OCI-LY7 (cell line): ENCODE measurements at regions not wholly inside any gene's neighbourhood (a gene's known extent, or its start where the extent isn't known, plus 50 kb on each side); places are given as distances from the start of the nearest gene placed in this dataset.
"Not testable (repeated sequence)": the region's sequence is repeated elsewhere in the genome, so short reads cannot be mapped to it uniquely, and the experiment has no call there.

Source experiments
- EZH2phosphoT487 ChIP-seq: fragments of 200-600 bp; sonication (generic); IDR thresholded peaks from 2 replicates; pipeline ENCODE4 v1.6.1; 2018; ENCODE audit warnings: low read depth, borderline replicate concordance, mild to moderate bottlenecking, mixed run types, antibody characterized with exemption, low read length, moderate library complexity, mixed read lengths
- TF ChIP-seq, protein P1 (sequence below): fragments of 200-600 bp; sonication (generic); conservative IDR thresholded peaks from 2 replicates; pipeline ENCODE4 v1.5.1; 2014; ENCODE audit warnings: mild to moderate bottlenecking, antibody characterized with exemption, low read length, moderate library complexity, mixed read lengths

DNA sequence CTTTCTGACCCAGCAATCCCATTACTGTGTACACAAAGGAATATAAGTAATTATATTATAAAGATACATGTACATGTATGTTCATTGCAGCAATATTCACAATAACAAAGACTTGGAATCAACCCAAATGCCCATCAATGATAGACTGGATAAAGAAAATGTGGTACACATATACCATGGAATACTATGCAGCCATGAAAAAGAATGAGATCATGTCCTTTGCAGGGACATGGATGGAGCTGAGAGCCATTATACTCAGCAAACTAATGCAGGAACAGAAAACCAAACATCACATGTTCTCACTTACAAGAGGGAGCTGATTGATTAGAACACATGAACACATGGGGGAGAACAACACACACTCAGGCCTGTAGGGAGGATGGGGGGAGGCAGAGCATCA is 286.1 kb downstream of the SOCS6 start:
- TF ChIP-seq, protein P1, sequence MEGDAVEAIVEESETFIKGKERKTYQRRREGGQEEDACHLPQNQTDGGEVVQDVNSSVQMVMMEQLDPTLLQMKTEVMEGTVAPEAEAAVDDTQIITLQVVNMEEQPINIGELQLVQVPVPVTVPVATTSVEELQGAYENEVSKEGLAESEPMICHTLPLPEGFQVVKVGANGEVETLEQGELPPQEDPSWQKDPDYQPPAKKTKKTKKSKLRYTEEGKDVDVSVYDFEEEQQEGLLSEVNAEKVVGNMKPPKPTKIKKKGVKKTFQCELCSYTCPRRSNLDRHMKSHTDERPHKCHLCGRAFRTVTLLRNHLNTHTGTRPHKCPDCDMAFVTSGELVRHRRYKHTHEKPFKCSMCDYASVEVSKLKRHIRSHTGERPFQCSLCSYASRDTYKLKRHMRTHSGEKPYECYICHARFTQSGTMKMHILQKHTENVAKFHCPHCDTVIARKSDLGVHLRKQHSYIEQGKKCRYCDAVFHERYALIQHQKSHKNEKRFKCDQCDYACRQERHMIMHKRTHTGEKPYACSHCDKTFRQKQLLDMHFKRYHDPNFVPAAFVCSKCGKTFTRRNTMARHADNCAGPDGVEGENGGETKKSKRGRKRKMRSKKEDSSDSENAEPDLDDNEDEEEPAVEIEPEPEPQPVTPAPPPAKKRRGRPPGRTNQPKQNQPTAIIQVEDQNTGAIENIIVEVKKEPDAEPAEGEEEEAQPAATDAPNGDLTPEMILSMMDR, result not testable (repeated sequence)
- not testable (repeated sequence) for TF ChIP-seq EZH2phosphoT487
